ENCODE measurements at regions not wholly inside any gene's neighbourhood (a gene's known extent, or its start where the extent isn't known, plus 50 kb on each side); places are given as distances from the start of the nearest gene placed in this dataset.
"Not testable (repeated sequence)": the region's sequence is repeated elsewhere in the genome, so short reads cannot be mapped to it uniquely, and the experiment has no call there.

- no peak overlapping the region for H3K4me3 ChIP-seq
- no peaks in the 10 kb centered on the region for H3K36me3 ChIP-seq
- H3K27me3 ChIP-seq, result no peaks in the 10 kb centered on the region
- TF ChIP-seq, protein P1, sequence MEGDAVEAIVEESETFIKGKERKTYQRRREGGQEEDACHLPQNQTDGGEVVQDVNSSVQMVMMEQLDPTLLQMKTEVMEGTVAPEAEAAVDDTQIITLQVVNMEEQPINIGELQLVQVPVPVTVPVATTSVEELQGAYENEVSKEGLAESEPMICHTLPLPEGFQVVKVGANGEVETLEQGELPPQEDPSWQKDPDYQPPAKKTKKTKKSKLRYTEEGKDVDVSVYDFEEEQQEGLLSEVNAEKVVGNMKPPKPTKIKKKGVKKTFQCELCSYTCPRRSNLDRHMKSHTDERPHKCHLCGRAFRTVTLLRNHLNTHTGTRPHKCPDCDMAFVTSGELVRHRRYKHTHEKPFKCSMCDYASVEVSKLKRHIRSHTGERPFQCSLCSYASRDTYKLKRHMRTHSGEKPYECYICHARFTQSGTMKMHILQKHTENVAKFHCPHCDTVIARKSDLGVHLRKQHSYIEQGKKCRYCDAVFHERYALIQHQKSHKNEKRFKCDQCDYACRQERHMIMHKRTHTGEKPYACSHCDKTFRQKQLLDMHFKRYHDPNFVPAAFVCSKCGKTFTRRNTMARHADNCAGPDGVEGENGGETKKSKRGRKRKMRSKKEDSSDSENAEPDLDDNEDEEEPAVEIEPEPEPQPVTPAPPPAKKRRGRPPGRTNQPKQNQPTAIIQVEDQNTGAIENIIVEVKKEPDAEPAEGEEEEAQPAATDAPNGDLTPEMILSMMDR (IDR thresholded peaks at IDR 0.05), result no peak
- ATAC-seq (peak; percentile 38 to 80 (median 67)), DNase-seq (no peak)
- 18 to 27% methylated on average over 9 of the region's 9 CpGs for WGBS, 2 donors
- H3K27ac ChIP-seq, result peak overlapping the region in 6 of 10 donors; percentile 22 to 70 (median 47)
- peaks cover 4 to 48% (median 22%) of the 10 kb centered on the region in 9 donors for H3K4me1 ChIP-seq
- intact Hi-C loops (cut with DNase I), result no loop called here
- peaks cover 0 to 4% (median 0%) of the 10 kb centered on the region in 11 donors for H3K9me3 ChIP-seq
These were observed 79.3 kb upstream of the MAP3K1 start for GRCh38 chr5:56735849-56736641.

DNA sequence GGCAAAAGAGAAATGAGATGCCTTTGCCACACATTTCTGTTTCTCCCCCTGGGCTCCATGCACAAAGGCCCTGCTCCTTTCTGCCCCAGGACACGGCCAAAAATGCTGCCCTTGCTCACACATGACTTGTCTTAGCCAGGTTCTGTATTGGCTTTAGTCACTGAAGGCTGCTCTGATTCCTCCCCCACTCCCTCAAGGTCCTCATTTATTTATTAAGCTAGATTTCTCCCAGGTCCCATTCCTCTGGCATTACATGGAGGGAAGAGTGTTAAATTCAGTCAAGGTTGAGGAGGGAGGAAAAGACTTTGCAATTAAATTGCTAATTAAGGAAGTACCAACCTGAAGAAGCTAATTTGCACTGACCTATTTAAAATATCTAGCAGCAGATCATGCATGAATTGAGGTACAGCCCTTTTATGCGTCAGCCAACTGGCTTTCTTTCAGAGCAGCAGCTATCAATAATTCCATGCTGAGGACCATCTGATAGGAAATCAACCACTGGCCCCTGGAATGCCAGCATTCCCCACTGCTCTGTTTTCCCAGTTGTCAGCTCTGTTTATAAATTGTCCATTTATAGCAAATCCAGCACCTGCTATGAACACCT lies 81.2 kb upstream of the MAP3K1 start:
- Histone ChIP-seq H3K27ac (no peak overlapping the region), H3K36me3 (no peaks in the 10 kb centered on the region), H3K4me1 (peaks cover 4 to 44% (median 22%) of the 10 kb centered on the region in 9 donors), H3K27me3 (no peaks in the 10 kb centered on the region), H3K9me3 (peaks cover 0 to 4% (median 0%) of the 10 kb centered on the region in 11 donors), H3K4me3 (no peak overlapping the region)
- DNase-seq (no peak), ATAC-seq (no peak)
- WGBS, 2 donors, result 77 to 78% methylated on average over 2 of the region's 2 CpGs
- intact Hi-C loops (cut with DNase I), result no loop called here
- TF ChIP-seq, protein P1 (IDR thresholded peaks at IDR 0.05), result no peak

DNA sequence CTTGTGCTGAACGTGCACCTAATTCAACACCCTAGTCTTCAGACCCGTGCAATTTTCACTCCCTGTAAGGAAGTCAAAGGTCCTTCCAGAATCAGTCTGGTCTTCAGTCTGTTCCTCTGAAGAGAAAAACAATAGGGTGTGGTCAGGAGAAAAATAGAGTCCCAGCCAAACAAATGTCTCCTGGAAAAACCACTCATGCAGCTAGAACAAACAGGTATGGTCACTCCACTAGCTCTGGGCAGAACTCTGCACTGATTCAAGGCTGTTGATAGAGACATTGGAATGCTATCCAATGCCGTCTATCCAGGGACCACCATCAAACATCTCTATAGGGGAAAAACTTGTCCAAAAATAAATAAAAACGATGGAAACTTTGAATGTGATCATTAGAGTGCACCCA lies 81.8 kb upstream of the MAP3K1 start:
- WGBS, 2 donors, result 63 to 70% methylated on average over 4 of the region's 4 CpGs
- TF ChIP-seq, protein P1 (IDR thresholded peaks at IDR 0.05), result no peak
- intact Hi-C loops (cut with DNase I), result no loop called here

DNA sequence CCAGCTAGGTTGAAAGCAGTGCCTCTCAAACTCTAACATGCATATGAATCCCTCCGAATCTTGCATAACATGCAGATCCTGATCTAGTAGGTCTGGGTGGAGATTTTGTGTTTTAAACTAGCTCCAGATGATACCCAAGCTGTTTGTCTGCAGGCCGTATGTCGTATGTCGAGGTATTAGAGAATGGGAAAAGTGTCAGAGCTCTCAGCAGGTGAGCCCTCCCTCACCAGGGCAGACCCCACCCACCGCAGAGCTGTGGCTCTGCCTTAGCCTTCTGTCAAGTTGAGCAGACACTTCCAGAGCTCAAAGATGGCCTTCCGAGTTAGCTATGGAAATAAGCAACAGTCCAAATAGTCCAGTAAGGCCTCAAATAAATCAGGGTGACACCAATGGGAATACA lies 83.2 kb upstream of the MAP3K1 start:
- Histone ChIP-seq H3K27me3 (no peaks in the 10 kb centered on the region), H3K4me3 (no peak overlapping the region), H3K9me3 (peaks cover 0 to 4% (median 0%) of the 10 kb centered on the region in 11 donors), H3K4me1 (peaks cover 4 to 39% (median 22%) of the 10 kb centered on the region in 9 donors), H3K27ac (no peak overlapping the region), H3K36me3 (no peaks in the 10 kb centered on the region)
- TF ChIP-seq, protein P1 (IDR thresholded peaks at IDR 0.05), result no peak
- DNase-seq, result no peak
- no peak for ATAC-seq
- intact Hi-C loops (cut with DNase I), result no loop called here
- 93 to 95% methylated on average over 6 of the region's 6 CpGs for whole genome bisulfite sequencing, 2 donors

More for the DNA sequence above, 81.8 kb upstream of the MAP3K1 start:
- ATAC-seq (no peak), DNase-seq (no peak)
- peaks cover 4 to 44% (median 22%) of the 10 kb centered on the region in 9 donors for H3K4me1 ChIP-seq
- H3K4me3 ChIP-seq, result no peak overlapping the region
- H3K9me3 ChIP-seq, result peaks cover 0 to 4% (median 0%) of the 10 kb centered on the region in 11 donors
- H3K27ac ChIP-seq, result no peak overlapping the region
- no peaks in the 10 kb centered on the region for H3K36me3 ChIP-seq
- no peaks in the 10 kb centered on the region for H3K27me3 ChIP-seq

DNA sequence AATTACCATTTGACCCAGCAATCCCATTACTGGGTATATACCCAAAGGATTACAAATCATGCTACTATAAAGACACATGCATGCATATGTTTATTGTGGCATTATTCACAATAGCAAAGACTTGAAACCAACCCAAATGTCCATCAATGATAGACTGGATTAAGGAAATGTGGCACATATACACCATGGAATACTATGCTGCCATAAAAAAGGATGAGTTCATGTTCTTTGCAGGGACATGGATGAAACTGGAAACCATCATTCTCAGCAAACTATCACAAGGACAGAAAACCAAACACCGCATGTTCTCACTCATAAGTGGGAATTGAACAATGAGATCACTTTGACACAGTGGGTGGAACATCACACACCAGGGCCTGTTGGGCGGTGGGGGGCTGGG lies 83.9 kb upstream of the MAP3K1 start:
- intact Hi-C loops (cut with DNase I); H3K9me3 ChIP-seq; H3K27me3 ChIP-seq; H3K4me3 ChIP-seq; H3K27ac ChIP-seq; DNase-seq; H3K36me3 ChIP-seq; ATAC-seq: not testable (repeated sequence)
- peaks cover 4 to 32% (median 18%) of the 10 kb centered on the region in 9 donors for H3K4me1 ChIP-seq
- WGBS, 2 donors, result 93 to 100% methylated on average over 2 of the region's 2 CpGs

All from heart right ventricle (tissue), 16 donors.